ENCODE measurements at regions not wholly inside any gene's neighbourhood (a gene's known extent, or its start where the extent isn't known, plus 50 kb on each side); places are given as distances from the start of the nearest gene placed in this dataset.

GRCh38 chr2:11045294-11045693 is 110.0 kb upstream of the SLC66A3 start:
- no peak overlapping the region for H4K5ac ChIP-seq (ENCODE audit: insufficient read length, low read depth, low read length)
- no peak overlapping the region for H3K4me2 ChIP-seq (ENCODE audit: insufficient read depth, insufficient read length, low read length)
- H4K20me1 ChIP-seq (ENCODE audit: control insufficient read depth, insufficient read depth, insufficient read length), result no peaks in the 10 kb centered on the region
- TF ChIP-seq CTCF (conservative IDR thresholded peaks at IDR 0.05), result no peak
- no peak overlapping the region for H3K27ac ChIP-seq (ENCODE audit: insufficient read length, low read depth, low read length)
- H3K9me3 ChIP-seq (ENCODE audit: control insufficient read depth, low read depth, low read length), result no peaks in the 10 kb centered on the region
- no peak overlapping the region for H3K9ac ChIP-seq (ENCODE audit: extremely low read depth, insufficient read length, low read length)
- no peaks in the 10 kb centered on the region for H3K27me3 ChIP-seq (ENCODE audit: insufficient read depth, low read length)
- no peak overlapping the region for H3K56ac ChIP-seq (ENCODE audit: insufficient read length, low read depth, low read length)
- Mint-ChIP-seq H3K27ac (no peak overlapping the region), H3K9me3 (no peaks in the 10 kb centered on the region; a peak in 1 of 5 replicates), H3K4me3 (no peak overlapping the region), H3K36me3 (ENCODE audit: insufficient read depth in 1 of 3, low read depth in 3 of 3) (no peaks in the 10 kb centered on the region), H3K27me3 (ENCODE audit: low read depth) (peaks cover 4% of the 10 kb centered on the region; the same call in 1 of the 2 replicates), H3K4me1 (peaks cover 17 to 18% of the 10 kb centered on the region in 2 experiments)
- no peak overlapping the region for H4K8ac ChIP-seq (replicated peaks; ENCODE audit: insufficient read length, low read depth, low read length)
- H3K14ac ChIP-seq (ENCODE audit: insufficient read depth, low read length), result no peak overlapping the region
- H2AFZ ChIP-seq (ENCODE audit: low read length), result no peak overlapping the region
- no peak overlapping the region for H4K91ac ChIP-seq (ENCODE audit: insufficient read length, low read depth, low read length)
- H2BK15ac ChIP-seq (ENCODE audit: low read depth, low read length), result no peak overlapping the region
- H3K4me1 ChIP-seq (ENCODE audit: insufficient read depth, low read length), result peaks cover 4% of the 10 kb centered on the region; the same call in 1 of the 2 replicates
- no peaks in the 10 kb centered on the region for H3K23me2 ChIP-seq (ENCODE audit: insufficient read length, low read depth, low read length, poor library complexity, severe bottlenecking)
- H3K18ac ChIP-seq (ENCODE audit: insufficient read length, low read depth, low read length), result no peak overlapping the region
- H2BK5ac ChIP-seq (ENCODE audit: insufficient read length, low read length), result no peak overlapping the region
- H2BK20ac ChIP-seq (ENCODE audit: low read depth, low read length, poor library complexity, severe bottlenecking), result no peak overlapping the region
- WGBS (ENCODE audit: extremely low coverage, insufficient read length, low lambda C conversion rate), result no CpG with 5 or more reads among the region's 7 CpGs
- no peak overlapping the region for H2BK12ac ChIP-seq (ENCODE audit: insufficient read length, low read depth, low read length)
- H2BK120ac ChIP-seq (ENCODE audit: low read depth, low read length, poor library complexity, severe bottlenecking), result no peak overlapping the region
- H3K4ac ChIP-seq (ENCODE audit: low read depth, low read length), result no peak overlapping the region
- no peak overlapping the region for H3T11ph ChIP-seq (ENCODE audit: low read length)
- DNase-seq, result no peak
- no peak overlapping the region for H3K23ac ChIP-seq (ENCODE audit: insufficient read length, low read depth, low read length)
- no peaks in the 10 kb centered on the region for H3K79me1 ChIP-seq (ENCODE audit: insufficient read depth, low read depth, low read length, poor library complexity, severe bottlenecking)
- no peak overlapping the region for H2AK5ac ChIP-seq (ENCODE audit: insufficient read length, low read length)
- no peaks in the 10 kb centered on the region for H3K79me2 ChIP-seq (ENCODE audit: insufficient read depth, low read length)
